Loucy (cell line): ENCODE measurements at regions not wholly inside any gene's neighbourhood (a gene's known extent, or its start where the extent isn't known, plus 50 kb on each side); places are given as distances from the start of the nearest gene placed in this dataset.

ENCODE experiments used
- H2AFZ ChIP-seq: fragments of 200-600 bp; sonication (generic); 2 replicates; pipeline ENCODE4 v1.6.0; 2016; ENCODE audit warnings: antibody characterized with exemption, mild to moderate bottlenecking, low read length, moderate library complexity
- H3F3A ChIP-seq: fragments of 200-600 bp; 2 replicates; pipeline ENCODE4 v1.6.0; 2016; ENCODE audit warnings: antibody characterized with exemption, low read depth, mild to moderate bottlenecking
- H3K27me3 ChIP-seq: fragments of 200-600 bp; sonication (generic); 2 replicates; pipeline ENCODE4 v1.6.1; 2014; ENCODE audit warnings: low read length, mild to moderate bottlenecking; ENCODE audit not compliant: insufficient read depth, poor library complexity, severe bottlenecking
- H3K36me3 ChIP-seq: fragments of 200-600 bp; sonication (generic); 2 replicates; pipeline ENCODE4 v1.6.1; 2016; ENCODE audit warnings: low read length; ENCODE audit not compliant: insufficient read depth
- H3K4me1 ChIP-seq: fragments of 200-600 bp; sonication (generic); 2 replicates; pipeline ENCODE4 v1.5.1; 2014; ENCODE audit warnings: low read length, mild to moderate bottlenecking; ENCODE audit not compliant: insufficient read depth, poor library complexity, severe bottlenecking
- H3K4me2 ChIP-seq: fragments of 200-600 bp; sonication (generic); 2 replicates; pipeline ENCODE4 v1.6.0; 2014; ENCODE audit warnings: antibody characterized with exemption, low read length, low read depth, mild to moderate bottlenecking; ENCODE audit not compliant: poor library complexity, severe bottlenecking
- H3K4me3 ChIP-seq: fragments of 200-600 bp; sonication (generic); 2 replicates; pipeline ENCODE4 v1.5.1; 2014; ENCODE audit warnings: low read length, mild to moderate bottlenecking, mixed read lengths; ENCODE audit not compliant: poor library complexity, severe bottlenecking
- H3K79me2 ChIP-seq: fragments of 200-600 bp; sonication (generic); 2 replicates; pipeline ENCODE4 v1.6.1; 2014; ENCODE audit warnings: low read length; ENCODE audit not compliant: insufficient read depth
- H3K9ac ChIP-seq: fragments of 200-600 bp; sonication (generic); 2 replicates; pipeline ENCODE4 v1.6.0; 2014; ENCODE audit warnings: mild to moderate bottlenecking, low read depth, low read length, moderate library complexity; ENCODE audit not compliant: poor library complexity, severe bottlenecking
- H3K9me2 ChIP-seq: fragments of 200-600 bp; sonication (generic); replicated peaks from 2 replicates; pipeline ENCODE4 v1.6.1; 2016; ENCODE audit warnings: low read depth, low read length, mixed read lengths
- H3K9me3 ChIP-seq: fragments of 200-600 bp; sonication (generic); 2 replicates; pipeline ENCODE4 v1.6.1; 2014; ENCODE audit warnings: mild to moderate bottlenecking, antibody characterized with exemption, low read length, low read depth; ENCODE audit not compliant: insufficient read depth
- H4K20me1 ChIP-seq: fragments of 200-600 bp; sonication (generic); 2 replicates; pipeline ENCODE4 v1.6.0; 2014; ENCODE audit warnings: antibody characterized with exemption, low read length, mild to moderate bottlenecking; ENCODE audit not compliant: insufficient read depth, poor library complexity, severe bottlenecking
- CTCF ChIP-seq: fragments of 200-600 bp; sonication (generic); conservative IDR thresholded peaks from 2 replicates; pipeline ENCODE4 v1.5.1; 2014; ENCODE audit warnings: mild to moderate bottlenecking, antibody characterized with exemption, low read length
- EZH2phosphoT487 ChIP-seq: fragments of 200-600 bp; IDR thresholded peaks from 2 replicates; pipeline ENCODE4 v1.6.1; 2018; ENCODE audit warnings: antibody characterized with exemption, mild to moderate bottlenecking, moderate library complexity, borderline replicate concordance

- Histone ChIP-seq H3K9ac (no peak overlapping the region), H3K27me3 (no peaks in the 10 kb centered on the region), H4K20me1 (no peaks in the 10 kb centered on the region), H3K4me1 (no peaks in the 10 kb centered on the region), H3K4me3 (no peak overlapping the region), H3K36me3 (no peaks in the 10 kb centered on the region), H2AFZ (no peak overlapping the region), H3F3A (no peaks in the 10 kb centered on the region), H3K9me3 (no peaks in the 10 kb centered on the region), H3K9me2 (no peaks in the 10 kb centered on the region), H3K79me2 (no peaks in the 10 kb centered on the region), H3K4me2 (no peak overlapping the region)
- TF ChIP-seq EZH2phosphoT487 = no peak
- no peak for TF ChIP-seq CTCF
Measured at GRCh38 chr13:82407321-82407720, 1475.0 kb downstream of the SLITRK1 start.

GRCh38 chr13:82374719-82375118 is 1507.6 kb downstream of the SLITRK1 start:
- Histone ChIP-seq H3K36me3 (no peaks in the 10 kb centered on the region), H3K9me3 (no peaks in the 10 kb centered on the region), H3F3A (no peaks in the 10 kb centered on the region), H3K79me2 (no peaks in the 10 kb centered on the region), H3K4me3 (no peak overlapping the region), H3K9me2 (no peaks in the 10 kb centered on the region), H4K20me1 (no peaks in the 10 kb centered on the region), H3K4me1 (no peaks in the 10 kb centered on the region), H3K9ac (no peak overlapping the region), H3K4me2 (no peak overlapping the region), H2AFZ (no peak overlapping the region), H3K27me3 (no peaks in the 10 kb centered on the region)
- TF ChIP-seq EZH2phosphoT487 = no peak
- no peak for TF ChIP-seq CTCF

- Histone ChIP-seq H3K9me3 (no peaks in the 10 kb centered on the region), H3F3A (no peaks in the 10 kb centered on the region), H3K4me2 (no peak overlapping the region), H3K9ac (no peak overlapping the region), H4K20me1 (no peaks in the 10 kb centered on the region), H2AFZ (no peak overlapping the region), H3K9me2 (no peaks in the 10 kb centered on the region), H3K27me3 (no peaks in the 10 kb centered on the region), H3K79me2 (no peaks in the 10 kb centered on the region), H3K4me3 (no peak overlapping the region), H3K4me1 (no peaks in the 10 kb centered on the region), H3K36me3 (no peaks in the 10 kb centered on the region)
- no peak for TF ChIP-seq EZH2phosphoT487
- no peak for TF ChIP-seq CTCF
Measured at GRCh38 chr13:82370316-82370715, 1512.0 kb downstream of the SLITRK1 start.
